ENCODE measurements at regions not wholly inside any gene's neighbourhood (a gene's known extent, or its start where the extent isn't known, plus 50 kb on each side); places are given as distances from the start of the nearest gene placed in this dataset.

- no peak for TF ChIP-seq CTCF (IDR thresholded peaks at IDR 0.05; ENCODE audit: insufficient read depth, low read length, poor library complexity, severe bottlenecking)
- TF ChIP-seq EZH2phosphoT487 (conservative IDR thresholded peaks at IDR 0.05; ENCODE audit: low read length) = no peak
Observed at GRCh38 chr10:44468965-44469364, 84.1 kb upstream of the CXCL12 start.
